AG10803 (cell line): ENCODE measurements at regions not wholly inside any gene's neighbourhood (a gene's known extent, or its start where the extent isn't known, plus 50 kb on each side); places are given as distances from the start of the nearest gene placed in this dataset.

Experiments
- DNase-seq: peaks from one replicate; pipeline ENCODE4 v3.0.0; 2010; ENCODE audit warnings: low read depth
- H3K4me3 ChIP-seq: 2 replicates; pipeline ENCODE4 v1.5.1; 2011; ENCODE audit warnings: mild to moderate bottlenecking, low read length, control low read depth
- CTCF ChIP-seq: conservative IDR thresholded peaks from 2 replicates; pipeline ENCODE4 v1.5.1; 2011; ENCODE audit warnings: mild to moderate bottlenecking, low read length, control low read depth, inconsistent platforms

DNA sequence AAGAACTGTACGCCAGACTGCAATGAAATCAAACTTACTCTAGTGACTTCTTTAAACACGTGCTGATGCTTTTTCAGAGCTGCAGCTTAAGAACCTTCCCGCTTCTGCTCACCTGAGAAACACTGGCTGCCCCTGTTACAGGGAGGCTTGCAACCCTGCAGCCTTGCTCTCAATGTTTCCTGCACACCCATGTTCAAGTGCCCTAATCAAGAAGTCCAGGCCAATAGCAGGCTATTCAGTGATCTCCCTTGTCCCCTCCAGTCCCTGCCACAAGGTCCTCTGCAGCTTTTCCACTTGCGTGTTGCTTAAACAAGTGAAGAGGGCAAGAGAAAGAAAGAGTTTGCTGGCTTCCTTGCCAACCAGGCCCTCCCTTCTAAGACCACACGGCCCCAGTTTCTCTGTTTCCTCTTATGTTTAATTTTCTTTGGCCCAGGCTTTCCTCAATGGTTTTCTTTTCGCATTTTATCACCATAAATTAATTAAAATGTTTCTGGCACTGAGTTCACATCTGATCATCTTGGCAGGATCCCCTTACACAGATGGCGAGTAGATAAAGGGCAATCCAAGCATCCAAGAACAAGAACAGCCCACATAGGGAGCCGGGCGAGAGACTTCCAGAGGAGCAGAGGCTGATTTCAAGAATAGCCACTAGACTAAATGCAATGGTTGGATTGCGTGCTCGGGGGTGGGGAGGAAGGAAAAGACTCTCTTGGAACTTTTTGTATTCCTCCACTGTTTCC lies 82.3 kb upstream of the CDKN3 start:
- no peak for TF ChIP-seq CTCF
- no peak for DNase-seq
- H3K4me3 ChIP-seq, result no peak overlapping the region

DNA sequence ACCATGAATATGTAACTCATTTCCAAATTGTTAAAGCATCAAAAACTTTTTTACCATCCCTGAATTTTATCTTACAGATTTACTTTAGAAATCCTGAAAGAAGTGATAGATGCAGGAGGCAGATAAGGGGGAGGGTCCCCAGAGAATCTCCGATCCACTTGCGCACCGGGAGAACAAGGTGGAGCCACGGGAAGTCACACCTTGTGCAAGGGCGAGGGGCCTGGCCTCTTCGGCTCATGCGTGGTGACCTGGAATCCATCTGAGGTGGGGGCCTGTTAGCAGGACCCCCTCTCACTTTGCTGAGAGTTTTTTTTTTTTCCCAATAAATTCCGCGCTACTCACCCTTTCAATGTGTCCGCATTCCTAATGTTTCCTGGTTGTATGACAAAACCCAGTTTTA lies 80.2 kb upstream of the CDKN3 start:
- no peak for TF ChIP-seq CTCF
- no peak for DNase-seq
- H3K4me3 ChIP-seq, result no peak overlapping the region

DNA sequence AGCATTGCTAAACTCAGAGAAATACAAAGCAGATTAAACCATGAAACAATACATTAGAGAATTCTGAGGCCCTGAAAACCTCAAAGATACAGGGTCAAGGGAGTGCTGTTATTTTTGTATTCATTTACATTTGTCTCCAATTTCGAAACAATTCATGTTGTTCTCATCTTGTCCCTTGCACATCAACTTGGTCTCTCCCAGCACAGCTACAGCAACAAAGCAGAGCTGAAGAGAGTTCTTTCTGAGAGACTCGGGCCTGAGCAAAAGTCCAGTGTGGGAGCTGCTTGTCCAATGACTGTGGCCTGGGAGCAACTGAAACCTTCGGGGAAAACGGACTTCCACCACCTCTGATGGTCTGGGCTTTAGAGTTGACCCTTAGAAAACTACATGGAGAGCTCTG lies 79.4 kb upstream of the CDKN3 start:
- no peak overlapping the region for H3K4me3 ChIP-seq
- DNase-seq, result no peak
- no peak for TF ChIP-seq CTCF

GRCh38 chr14:54322246-54322645 lies 74.6 kb upstream of the CDKN3 start:
- H3K4me3 ChIP-seq, result no peak overlapping the region
- DNase-seq, result no peak
- TF ChIP-seq CTCF, result no peak

DNA sequence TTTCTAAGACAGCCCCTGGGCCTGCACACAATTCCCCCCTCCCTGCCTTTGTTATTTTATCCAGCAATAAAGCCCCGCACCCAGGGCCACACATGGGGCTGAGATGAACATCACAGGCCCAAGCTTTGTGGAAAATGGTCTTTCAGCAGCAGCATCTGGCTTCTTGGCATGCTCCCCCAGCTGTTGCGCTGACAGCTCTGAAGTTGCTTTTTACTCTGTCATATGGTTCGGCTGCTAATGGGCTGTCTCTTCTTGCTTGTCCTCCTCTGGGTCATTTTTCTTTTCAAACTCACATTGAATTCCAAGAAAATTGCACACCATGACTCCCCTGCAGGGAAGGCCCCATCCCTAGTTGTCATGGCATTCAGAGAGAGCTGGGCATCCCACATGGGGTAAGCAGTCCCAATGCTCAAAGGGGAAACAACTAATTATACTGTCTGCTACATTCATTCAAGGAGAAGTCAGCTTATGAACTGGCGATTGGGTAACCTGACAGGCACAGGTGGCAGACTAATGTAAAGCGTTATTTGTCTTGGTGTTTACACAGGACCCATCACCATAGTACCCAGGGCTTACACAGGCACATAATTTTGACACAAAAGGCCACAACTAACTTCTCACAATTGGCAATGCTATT lies 74.0 kb upstream of the CDKN3 start:
- DNase-seq, result peak; percentile 31
- TF ChIP-seq CTCF, result no peak
- H3K4me3 ChIP-seq, result no peak overlapping the region

DNA sequence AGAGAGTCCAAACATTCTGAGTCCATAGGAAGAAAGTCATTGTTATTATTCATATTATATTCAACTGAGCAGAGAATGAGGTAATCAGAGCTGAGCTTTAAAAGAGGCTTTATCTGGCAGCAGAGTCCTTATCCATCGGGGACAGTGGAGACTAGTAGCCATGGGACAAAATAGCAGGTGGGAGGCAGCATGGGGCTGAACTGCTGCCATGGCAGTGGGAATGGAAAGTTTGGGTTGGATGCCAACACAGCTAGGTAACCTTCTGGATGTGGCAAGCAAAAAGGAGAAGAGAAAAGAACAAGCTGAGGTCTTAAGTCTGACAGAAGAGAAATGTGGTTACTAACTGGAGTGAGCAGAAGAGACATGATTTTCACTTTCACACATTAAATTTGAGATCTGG lies 71.0 kb upstream of the CDKN3 start:
- no peak overlapping the region for H3K4me3 ChIP-seq
- TF ChIP-seq CTCF, result no peak
- DNase-seq, result no peak

- DNase-seq, result peak; percentile 66
- TF ChIP-seq CTCF, result peak; percentile 95
- H3K4me3 ChIP-seq, result no peak overlapping the region
Measured at GRCh38 chr14:54329082-54329695, 67.6 kb upstream of the CDKN3 start.
